ENCODE measurements at regions not wholly inside any gene's neighbourhood (a gene's known extent, or its start where the extent isn't known, plus 50 kb on each side); places are given as distances from the start of the nearest gene placed in this dataset.

- H3K36me3 Mint-ChIP-seq (ENCODE audit: insufficient read depth): no peaks in the 10 kb centered on the region
- peaks cover 48% of the 10 kb centered on the region for H3K27me3 Mint-ChIP-seq
- DNase-seq (ENCODE audit: low spot score, unreplicated experiment): no peak
- no peaks in the 10 kb centered on the region for H3K9me3 Mint-ChIP-seq (ENCODE audit: low read depth)
- H3K4me1 Mint-ChIP-seq (ENCODE audit: low read depth): peaks cover 15% of the 10 kb centered on the region
- no peak overlapping the region for H3K4me3 Mint-ChIP-seq (ENCODE audit: low read depth)
- no peak overlapping the region for H3K27ac Mint-ChIP-seq
- no peak for TF ChIP-seq CTCF (IDR thresholded peaks at IDR 0.05; ENCODE audit: unreplicated experiment)
Measured at GRCh38 chr17:36731811-36732210, 130.4 kb downstream of the MRM1 start.

GRCh38 chr17:36732351-36732750 is 131.0 kb downstream of the MRM1 start:
- Mint-ChIP-seq H3K9me3 (ENCODE audit: low read depth) (no peaks in the 10 kb centered on the region), H3K4me1 (ENCODE audit: low read depth) (peaks cover 14% of the 10 kb centered on the region), H3K4me3 (ENCODE audit: low read depth) (no peak overlapping the region), H3K27ac (no peak overlapping the region), H3K36me3 (ENCODE audit: insufficient read depth) (no peaks in the 10 kb centered on the region), H3K27me3 (peaks cover 48% of the 10 kb centered on the region)
- TF ChIP-seq CTCF (IDR thresholded peaks at IDR 0.05; ENCODE audit: unreplicated experiment): no peak
- no peak for DNase-seq (ENCODE audit: low spot score, unreplicated experiment)

- no peak for DNase-seq (ENCODE audit: low spot score, unreplicated experiment)
- peaks cover 29% of the 10 kb centered on the region for H3K27me3 Mint-ChIP-seq
- H3K4me1 Mint-ChIP-seq (ENCODE audit: low read depth): no peaks in the 10 kb centered on the region
- no peak for TF ChIP-seq CTCF (IDR thresholded peaks at IDR 0.05; ENCODE audit: unreplicated experiment)
- H3K36me3 Mint-ChIP-seq (ENCODE audit: insufficient read depth): no peaks in the 10 kb centered on the region
- no peaks in the 10 kb centered on the region for H3K9me3 Mint-ChIP-seq (ENCODE audit: low read depth)
- no peak overlapping the region for H3K4me3 Mint-ChIP-seq (ENCODE audit: low read depth)
- H3K27ac Mint-ChIP-seq: no peak overlapping the region
Measured at GRCh38 chr17:36736201-36737156, 135.1 kb downstream of the MRM1 start.

GRCh38 chr17:36739208-36739607 is 137.8 kb downstream of the MRM1 start:
- Mint-ChIP-seq H3K4me3 (ENCODE audit: low read depth) (no peak overlapping the region), H3K36me3 (ENCODE audit: insufficient read depth) (no peaks in the 10 kb centered on the region), H3K27me3 (peaks cover 19% of the 10 kb centered on the region), H3K27ac (no peak overlapping the region), H3K4me1 (ENCODE audit: low read depth) (peaks cover 5% of the 10 kb centered on the region), H3K9me3 (ENCODE audit: low read depth) (peaks cover 4% of the 10 kb centered on the region)
- TF ChIP-seq CTCF (IDR thresholded peaks at IDR 0.05; ENCODE audit: unreplicated experiment): no peak
- DNase-seq (ENCODE audit: low spot score, unreplicated experiment): no peak

GRCh38 chr17:36740157-36740556 is 138.8 kb downstream of the MRM1 start:
- H3K4me3 Mint-ChIP-seq (ENCODE audit: low read depth): no peak overlapping the region
- peaks cover 9% of the 10 kb centered on the region for H3K9me3 Mint-ChIP-seq (ENCODE audit: low read depth)
- H3K4me1 Mint-ChIP-seq (ENCODE audit: low read depth): peaks cover 5% of the 10 kb centered on the region
- DNase-seq (ENCODE audit: low spot score, unreplicated experiment): no peak
- no peak for TF ChIP-seq CTCF (IDR thresholded peaks at IDR 0.05; ENCODE audit: unreplicated experiment)
- H3K27ac Mint-ChIP-seq: no peak overlapping the region
- H3K36me3 Mint-ChIP-seq (ENCODE audit: insufficient read depth): no peaks in the 10 kb centered on the region
- peaks cover 16% of the 10 kb centered on the region for H3K27me3 Mint-ChIP-seq
